Dedifferentiated amniotic fluid mesenchymal stem cell (primary cell): ENCODE measurements at regions not wholly inside any gene's neighbourhood (a gene's known extent, or its start where the extent isn't known, plus 50 kb on each side); places are given as distances from the start of the nearest gene placed in this dataset.
"Not testable (repeated sequence)": the region's sequence is repeated elsewhere in the genome, so short reads cannot be mapped to it uniquely, and the experiment has no call there.

Experiments used
- DNase-seq: peaks from one replicate; pipeline ENCODE4 v3.0.0-alpha.2; 2016; ENCODE audit errors: extremely low spot score

DNA sequence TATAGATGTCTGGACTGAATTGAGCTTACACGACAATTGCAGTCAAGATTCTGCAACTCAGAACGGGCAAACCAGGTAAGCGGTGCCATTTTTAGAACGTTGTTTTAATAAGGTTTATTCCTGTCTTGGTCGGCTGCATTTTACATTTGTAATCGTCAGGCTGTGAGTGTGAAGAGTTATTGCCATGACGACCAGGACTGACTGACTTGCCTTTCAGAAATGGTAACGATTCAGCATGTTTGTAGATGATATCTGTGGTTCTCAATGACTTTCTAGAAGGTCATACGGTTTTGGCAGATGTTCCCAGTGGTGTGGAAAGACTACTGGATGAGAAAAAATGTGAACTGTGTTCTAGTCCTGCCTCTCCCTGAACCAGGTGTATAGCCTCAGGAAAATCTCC, 271.3 kb upstream of the B3GALT2 start:
- peak; percentile 32 for DNase-seq

DNA sequence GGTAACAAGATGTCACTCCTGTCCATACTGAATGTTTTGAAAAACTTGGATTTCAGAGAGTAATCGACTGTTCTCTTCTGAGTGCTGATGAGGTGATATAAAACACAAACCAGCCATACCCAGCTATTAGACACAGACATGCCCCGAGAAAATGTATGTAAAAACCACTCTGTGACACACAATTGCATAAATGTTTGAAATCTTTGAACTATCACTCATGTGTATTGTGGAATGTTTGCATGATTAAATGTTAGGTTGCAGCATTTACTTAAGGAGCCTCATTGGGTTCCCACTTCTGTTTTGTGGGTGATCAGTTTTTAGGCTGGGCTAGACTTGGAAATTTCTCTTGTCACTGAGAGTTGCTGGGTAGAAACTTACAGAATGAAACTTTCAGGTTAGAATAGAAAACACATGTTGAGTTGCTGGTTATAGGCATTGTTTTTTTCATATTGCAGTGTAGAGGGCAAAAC, 270.4 kb upstream of the B3GALT2 start:
- DNase-seq: no peak

DNA sequence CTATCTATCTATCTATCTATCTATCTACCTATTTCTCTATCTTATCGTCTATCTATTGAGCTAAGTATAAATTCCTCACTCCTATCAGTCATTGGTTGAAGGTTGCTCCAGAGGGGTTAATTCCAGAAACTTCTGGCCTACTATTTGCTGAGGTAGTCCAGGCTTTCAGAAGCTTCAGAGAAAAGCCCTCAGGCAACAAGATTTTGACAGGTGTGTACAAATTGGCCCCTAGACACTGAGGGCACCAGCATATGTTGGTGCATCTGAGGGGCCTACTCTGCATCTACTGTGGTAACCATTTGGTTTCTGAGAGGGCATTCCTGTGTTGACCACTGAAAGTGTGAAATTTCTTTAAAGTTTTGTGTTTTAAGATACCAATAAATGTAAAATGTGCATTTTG, 265.2 kb upstream of the B3GALT2 start:
- DNase-seq: no peak

DNA sequence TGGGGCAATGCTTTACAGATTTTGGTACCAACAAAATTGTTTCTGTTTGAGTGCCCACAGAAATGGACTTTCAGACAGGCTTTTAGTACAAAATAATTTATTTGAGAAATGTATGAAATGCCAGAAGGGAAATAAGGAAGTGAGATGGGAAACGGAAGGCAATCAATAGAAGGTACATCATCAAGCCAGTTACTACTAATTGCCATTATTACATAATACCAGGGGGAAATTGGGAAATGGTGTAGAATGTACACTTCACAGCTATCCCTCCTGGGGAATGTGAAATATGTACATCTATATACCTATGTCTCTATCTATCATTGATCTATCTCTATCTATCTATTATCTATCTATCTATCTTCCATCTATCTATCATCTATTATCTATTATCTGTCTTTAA, 264.6 kb upstream of the B3GALT2 start:
- no peak for DNase-seq

DNA sequence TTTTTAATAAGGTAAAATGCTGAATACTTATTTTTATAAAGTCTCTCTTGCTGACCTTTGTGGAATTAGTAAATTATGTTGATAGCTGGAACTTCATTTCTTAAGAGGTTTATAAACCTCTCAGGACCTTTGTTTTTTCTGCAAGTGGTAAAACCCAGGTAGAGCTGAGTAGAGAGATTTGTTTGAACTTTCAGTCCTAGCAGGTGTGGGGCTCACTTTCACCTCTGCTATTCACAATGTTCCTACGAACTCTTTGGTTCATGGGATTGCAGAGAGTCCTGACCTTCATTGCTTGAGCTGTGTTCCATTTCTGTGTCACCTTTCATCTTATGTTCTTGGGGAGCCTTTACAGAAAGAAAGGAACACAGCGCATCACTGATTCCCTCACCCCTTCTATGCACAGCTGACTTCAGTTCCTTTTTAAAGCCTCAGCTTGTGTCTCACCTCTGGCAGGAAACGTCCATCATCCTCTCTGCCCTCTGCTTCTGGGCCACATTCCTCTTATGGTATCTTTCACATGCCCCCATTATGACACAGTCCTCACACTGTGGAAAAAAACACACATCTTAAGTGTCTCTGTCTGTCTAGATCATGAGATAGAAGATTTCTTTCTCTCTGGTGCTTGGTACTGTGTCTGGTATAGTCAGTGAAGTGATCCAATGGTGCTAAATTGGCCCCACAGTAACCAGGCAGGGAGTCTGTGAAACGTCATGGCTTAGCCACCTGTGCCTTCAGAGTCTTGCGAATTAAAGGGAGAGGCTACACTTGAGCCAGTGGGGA, 262.5 kb upstream of the B3GALT2 start:
- no peak for DNase-seq

DNA sequence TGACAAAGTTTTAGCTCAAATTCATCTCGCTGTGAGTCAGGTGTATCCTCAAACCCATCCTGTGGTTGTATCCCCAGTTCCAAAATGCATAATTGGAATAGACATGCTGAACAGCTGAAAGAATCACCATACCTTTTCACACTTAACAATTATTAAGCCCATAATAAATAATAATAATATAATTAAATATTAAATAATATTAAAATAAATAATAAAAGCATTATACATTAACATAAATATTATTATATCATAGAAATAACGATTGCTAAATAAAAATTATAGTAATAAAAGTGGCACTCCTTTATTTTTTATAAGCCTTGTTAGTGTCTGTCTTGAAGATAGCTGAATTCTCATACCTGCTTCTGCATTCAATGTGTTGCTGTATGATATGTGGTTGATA, 257.5 kb upstream of the B3GALT2 start:
- DNase-seq: no peak

DNA sequence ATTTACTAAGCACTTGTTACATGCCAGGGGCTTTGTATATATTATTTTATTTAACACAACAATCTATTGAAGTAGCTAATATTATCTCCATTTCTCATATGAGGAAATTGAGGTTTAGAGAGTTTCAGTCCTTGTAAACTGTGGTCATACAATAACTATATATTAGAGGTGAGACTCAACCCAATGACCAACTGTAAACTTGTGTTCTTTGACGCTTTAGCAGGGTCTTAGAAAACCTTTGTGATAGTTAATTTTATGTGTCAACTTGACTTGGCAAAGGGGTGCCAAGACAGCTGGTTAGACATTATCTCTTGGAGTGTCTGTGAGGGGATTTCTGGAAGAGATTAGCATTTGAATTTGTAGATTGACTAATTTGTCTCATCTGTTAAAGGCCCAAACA, 252.4 kb upstream of the B3GALT2 start:
- DNase-seq: no peak

DNA sequence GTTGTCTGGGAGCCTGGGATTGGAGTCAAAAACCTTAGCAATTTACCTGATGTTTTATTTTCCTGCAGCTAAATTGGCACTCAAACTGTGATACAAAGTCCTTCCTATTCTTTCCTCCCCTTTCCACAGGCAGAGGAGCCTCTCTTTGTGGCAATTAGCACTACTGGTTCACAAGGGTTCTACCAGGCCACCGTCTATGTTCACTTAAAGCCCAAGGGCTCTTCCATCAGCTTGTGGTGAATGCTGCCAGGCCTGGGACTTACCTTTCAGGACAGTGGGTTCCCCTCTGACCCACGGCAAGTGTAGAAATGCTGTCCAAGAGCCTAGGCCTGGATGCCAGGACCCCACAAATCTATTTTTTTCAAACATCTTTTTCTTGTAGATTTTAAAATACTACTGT, 251.9 kb upstream of the B3GALT2 start:
- DNase-seq: no peak

DNA sequence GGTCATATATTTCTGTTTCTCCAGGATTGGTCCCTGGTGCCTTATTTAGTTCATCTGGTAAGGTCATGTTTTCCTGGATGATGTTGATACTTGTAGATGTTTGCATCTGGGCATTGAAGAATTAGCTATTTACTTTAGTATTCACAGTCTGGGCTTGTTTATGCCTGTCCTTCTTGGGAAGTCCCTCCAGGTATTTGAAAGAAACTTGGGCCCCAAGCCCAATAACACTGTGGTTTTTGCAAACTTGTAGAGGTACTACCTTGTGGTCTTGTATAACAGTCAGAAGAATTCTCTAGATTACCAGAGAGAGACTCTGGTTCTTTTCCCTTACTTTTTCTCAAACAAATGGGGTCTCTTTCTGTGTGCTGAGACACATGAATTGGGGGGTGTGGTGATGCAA, 251.4 kb upstream of the B3GALT2 start:
- no peak for DNase-seq

DNA sequence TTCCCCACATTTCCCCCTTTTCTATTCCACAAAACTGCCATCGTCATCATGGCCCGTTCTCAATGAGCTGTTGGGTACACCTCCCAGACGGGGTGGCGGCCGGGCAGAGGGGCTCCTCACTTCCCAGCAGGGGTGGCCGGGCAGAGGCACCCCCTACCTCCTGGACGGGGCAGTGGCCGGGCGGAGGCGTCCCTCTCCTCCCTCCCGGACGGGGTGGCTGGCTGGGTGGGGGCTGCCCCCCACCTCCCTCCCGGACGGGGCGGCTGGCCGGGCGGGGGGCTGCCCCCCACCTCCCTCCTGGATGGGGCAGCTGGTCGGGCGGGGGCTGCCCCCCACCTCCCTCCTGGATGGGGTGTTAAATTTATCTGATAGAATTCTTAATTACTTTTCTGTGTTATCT, 250.9 kb upstream of the B3GALT2 start:
- not testable (repeated sequence) for DNase-seq

DNA sequence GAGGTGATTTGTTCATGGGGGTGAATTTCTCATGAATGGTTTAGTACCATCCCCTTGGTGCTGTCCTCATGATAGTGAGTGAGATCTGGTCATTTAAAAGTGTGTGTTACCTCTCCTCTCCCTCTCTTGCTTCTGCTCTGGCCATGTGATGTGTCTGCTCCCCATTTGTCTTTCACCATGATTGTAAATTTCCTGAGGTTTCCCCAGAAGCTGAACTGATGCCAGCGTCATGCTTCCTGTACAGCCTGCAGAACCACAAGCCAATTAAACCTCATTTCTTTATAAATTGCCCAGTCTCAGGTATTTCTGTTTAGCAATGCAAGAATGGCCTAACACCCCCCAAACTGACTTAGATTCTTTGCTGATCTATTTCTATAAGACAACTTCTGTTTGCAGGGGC, 249.4 kb upstream of the B3GALT2 start:
- no peak for DNase-seq

DNA sequence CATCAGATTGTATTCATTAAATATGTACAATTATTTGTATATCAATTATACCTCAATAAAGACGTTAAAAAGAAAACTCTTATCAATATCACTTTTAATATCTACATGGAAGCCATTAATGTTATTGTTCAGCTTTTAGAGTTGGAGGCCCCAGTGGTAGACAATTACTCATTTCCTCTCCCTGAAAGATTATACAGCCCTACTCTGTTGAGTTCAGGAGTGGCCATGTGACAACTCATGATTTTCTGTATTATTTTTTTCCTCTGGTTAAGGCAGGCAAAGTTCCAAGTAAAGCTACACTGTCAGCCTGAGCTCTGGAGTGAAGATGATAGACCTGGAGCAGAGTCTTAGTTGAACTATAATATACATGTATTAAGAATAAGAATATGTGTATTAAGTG, 247.9 kb upstream of the B3GALT2 start:
- no peak for DNase-seq

DNA sequence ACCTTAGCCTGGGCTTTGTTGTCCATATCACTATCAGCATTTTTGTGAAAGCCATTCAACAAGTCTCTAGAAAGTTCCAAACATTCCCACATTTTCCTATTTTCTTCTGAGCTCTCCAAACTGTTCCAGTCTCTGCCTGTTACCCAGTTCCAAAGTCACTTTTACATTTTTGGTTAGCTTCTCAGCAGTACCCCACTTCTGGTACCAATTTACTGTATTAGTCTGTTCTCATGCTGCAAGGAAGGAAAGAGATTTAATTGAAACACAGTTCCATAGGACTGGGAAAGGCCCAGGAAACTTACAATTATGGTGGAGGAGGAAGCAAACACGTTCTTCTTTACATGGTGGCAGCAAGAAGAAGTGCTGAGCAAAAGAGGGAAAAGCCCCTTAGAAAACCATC, 247.2 kb upstream of the B3GALT2 start:
- no peak for DNase-seq

DNA sequence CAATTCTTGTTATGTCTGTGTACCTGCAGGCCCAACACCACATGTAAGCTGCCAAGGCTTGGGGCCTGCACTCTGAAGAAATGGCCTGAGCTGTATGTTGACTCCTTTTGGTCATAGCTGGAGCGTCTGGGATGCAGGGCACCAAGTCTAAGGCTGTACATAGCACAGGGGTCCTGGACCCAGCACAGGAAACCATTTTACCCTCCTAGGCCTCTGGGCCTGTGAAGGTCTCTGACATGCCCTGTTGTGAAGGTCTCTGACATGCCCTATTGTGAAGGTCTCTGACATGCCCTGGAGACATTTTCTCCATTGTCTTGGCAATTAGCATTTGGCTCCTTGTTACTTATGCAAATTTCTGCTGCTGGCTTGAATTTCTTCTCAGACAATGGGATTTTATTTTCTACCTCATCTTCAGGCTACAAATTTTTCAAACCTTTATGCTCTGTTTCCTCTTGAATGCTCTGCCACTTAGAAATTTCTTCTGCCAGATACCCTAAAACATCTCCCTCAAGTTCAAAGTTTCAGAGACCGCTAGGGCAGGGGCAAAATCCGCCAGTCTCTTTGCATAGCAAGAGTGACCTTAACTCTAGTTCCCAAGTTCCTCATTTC, 246.7 kb upstream of the B3GALT2 start:
- DNase-seq: no peak

DNA sequence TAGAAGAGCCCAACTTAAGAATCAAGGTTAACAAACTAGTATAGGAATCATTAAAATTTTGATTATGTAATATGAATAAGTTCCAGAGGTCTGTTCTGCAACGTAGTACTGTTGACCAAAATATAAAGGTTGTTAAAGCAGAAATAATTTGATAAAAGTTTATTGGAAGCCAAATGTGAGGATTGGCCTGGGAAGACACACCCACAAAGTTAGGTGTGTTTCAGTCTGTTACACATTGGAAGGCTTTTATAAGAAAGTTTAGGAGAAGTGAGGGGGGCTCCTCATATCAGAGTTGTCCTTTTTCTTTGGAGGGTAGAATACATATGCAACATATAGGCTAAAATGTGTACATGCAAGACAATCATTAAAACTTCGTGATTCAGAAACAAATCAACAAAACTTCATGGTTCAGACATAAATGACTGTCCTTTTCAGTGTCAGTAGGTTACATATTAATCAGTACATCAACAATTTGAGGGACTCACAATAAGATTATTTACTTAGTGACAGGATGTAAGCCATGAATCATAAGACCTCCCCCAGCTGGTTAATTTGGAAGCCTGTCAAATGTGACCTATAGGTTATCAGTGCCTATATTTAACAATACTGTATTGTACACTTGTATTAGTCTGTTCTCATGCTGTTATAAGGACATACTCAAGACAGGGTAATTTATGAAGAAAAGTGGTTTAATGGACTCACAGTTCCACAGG, 245.0 kb upstream of the B3GALT2 start:
- no peak for DNase-seq

DNA sequence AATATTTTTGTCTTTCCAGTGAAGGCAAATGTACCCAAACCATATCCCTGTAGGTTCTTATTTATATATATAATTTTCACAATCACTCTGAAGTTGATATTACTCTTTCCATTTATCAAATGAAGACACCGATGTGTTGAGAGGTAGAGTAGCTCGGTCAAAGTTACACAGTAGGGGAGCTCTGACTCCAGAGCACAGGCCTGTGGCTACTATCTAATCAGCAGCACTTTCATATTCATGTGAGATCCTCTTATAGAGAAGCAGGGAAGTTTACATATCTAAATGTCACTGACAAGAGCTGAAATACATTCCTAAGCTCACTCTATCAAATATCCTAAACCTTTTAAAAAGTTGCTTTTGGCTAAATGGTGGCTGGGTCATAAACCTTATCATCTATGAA, 241.1 kb upstream of the B3GALT2 start:
- DNase-seq: no peak

DNA sequence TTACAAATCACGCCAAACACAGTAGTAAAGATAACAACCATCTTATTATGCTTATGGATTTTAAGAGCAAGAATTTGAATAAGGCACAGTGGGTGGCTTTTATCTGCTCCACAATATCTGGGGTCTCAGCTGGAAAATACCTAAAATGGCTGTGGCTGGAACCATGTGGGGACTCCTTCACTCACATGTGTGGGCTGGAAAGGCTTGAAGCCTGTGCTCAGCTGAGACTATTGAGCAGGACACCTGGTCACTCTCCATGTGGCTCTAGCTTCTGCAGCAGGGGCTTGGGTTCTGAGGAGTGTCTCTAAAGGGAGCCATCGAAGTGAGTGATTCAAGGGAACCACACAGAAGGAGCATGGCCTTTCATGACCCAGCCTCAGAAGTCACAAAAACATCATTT, 239.6 kb upstream of the B3GALT2 start:
- DNase-seq: no peak

DNA sequence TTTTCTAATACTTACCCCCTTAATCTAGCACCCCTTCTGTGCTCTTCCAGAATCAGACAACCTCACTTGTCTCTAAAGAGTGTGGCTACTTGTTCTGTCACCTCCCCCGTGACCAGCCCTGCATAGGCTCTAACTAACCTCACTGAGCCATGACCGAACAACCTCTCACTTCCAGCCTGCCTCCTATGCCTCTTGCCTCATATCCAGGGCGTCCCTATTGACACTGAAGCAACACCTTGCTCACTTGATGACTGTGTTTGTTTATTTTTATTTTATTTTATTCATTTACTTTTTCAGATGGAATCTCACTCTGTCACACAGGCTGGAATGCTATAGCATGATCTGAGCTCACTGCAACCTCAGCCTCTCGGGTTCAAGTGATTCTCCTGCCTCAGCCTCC, 235.1 kb upstream of the B3GALT2 start:
- no peak for DNase-seq

DNA sequence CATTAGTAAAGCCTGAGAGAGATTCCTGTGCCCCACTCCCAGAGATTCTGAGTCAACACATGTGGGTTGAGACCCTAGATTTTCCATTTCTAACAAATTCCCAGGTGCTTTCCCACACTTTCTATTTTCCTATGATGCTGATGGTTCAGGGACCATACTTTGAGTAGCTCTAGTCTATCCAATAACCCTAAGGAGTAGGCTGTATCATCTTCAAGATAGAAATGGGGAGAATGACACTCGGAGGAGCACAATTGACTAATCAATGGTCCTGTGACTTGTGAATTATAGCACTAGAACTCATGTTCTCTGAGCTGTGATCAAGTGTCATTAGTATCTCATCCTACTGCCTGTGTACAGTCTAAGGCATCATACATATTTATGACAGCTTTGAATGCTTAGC, 232.9 kb upstream of the B3GALT2 start:
- DNase-seq: no peak

DNA sequence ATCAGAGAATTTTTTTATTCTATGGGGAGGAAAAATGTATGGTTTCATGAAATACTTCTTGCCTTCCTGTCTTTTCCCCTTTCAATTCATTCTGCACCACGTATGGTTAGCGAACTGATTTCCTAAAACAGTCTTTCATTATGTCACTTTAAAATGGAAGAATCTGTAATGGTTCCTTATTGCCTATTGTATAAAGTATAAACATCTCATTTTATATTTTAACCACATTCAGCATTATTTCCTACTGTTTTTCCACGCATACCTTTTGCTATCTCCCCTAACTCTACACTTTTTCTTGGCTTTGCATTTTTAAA, 232.3 kb upstream of the B3GALT2 start:
- DNase-seq: no peak

DNA sequence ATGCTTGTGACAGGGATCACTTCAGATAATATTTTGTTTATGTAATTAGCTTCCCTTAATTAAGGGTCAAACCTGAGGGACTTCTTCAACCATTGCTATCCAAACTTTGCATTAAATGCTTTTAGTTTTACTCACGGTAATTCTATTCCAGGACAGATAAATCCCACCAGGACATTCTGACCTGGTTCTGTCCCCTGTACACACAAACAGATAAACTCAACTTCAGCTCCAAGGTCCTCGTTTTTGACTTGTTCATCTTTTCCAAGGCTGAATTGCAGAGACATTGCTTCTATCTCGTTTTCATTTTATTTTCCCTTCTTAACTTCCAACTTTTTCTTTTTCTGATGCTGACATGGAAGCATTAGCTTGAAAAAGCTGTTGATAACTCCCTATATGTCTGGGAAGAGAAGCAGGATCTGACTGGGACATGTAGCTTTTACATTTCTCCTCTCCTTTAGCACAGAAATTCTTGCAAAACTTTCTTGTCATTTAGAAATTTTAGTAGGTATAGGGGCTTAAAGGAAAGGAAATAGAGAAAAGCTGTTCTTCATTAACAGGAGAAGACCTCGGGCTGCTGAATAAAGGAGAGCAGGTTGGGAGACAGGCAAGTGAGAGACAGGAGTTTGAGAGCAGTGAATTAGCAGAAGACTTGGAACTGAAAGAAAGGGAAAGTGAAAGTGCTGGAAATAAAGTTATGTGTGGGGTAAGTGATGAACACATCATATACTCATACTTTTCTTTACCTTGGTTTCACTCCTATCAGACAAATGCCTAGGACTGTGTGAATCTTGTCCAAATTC, 231.7 kb upstream of the B3GALT2 start:
- no peak for DNase-seq

DNA sequence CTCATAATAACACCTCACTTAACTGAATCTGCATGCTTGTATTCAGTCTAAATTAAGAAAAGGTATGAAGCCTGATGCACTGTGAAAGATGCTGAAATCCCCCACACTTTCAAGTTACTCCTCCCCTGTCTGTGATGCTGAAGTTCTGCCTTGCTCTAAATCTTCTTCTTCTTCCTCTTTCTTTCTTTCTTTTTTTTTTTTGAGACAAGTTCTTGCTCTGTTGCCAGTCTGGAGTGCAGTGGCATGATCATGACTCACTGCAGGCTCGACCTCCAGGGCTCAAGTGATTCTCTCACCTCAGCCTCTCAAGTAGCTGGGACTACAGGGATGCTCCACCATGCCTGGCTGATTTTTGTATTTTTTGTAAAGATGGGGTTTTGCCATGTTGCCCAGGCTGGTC, 231.0 kb upstream of the B3GALT2 start:
- no peak for DNase-seq
